GM12878 (cell line): ENCODE measurements at regions not wholly inside any gene's neighbourhood (a gene's known extent, or its start where the extent isn't known, plus 50 kb on each side); places are given as distances from the start of the nearest gene placed in this dataset.

ENCODE experiments used
- ATAC-seq: fragments of 200-7000 bp; cut with Tn5 transposase; 3 replicates; pipeline ENCODE4 v1.9.1; 2020; ENCODE audit warnings: mild to moderate bottlenecking, moderate library complexity
- BruUV-seq: library from RNA; stranded (reverse); fragments of 400-500 nt; replicated peaks from 2 replicates; lab custom pipeline; 2021; lab: Mats Ljungman, UMichigan
- CTCF ChIA-PET: fragments of 300-600 bp; sonication (Branson Sonifier 250); formaldehyde crosslinking; extraction: SDS; loops from one replicate; lab custom pipeline; 2021; ENCODE audit warnings: inconsistent platforms; lab: Yijun Ruan, JAX
- POLR2A ChIA-PET: fragments of 350-600 bp; formaldehyde crosslinking; extraction: SDS; loops from one replicate; lab custom pipeline; 2021; ENCODE audit warnings: inconsistent platforms; lab: Charles Lee
- RAD21 ChIA-PET: fragments of 300-600 bp; sonication (Branson Sonifier 250); formaldehyde crosslinking; loops from one replicate; lab custom pipeline; 2023; ENCODE audit warnings: antibody characterized with exemption; ENCODE audit not compliant: unreplicated experiment; lab: Charles Lee
- SMC1A ChIA-PET: fragments of 300-600 bp; sonication (Branson Sonifier 250); formaldehyde crosslinking; loops from one replicate; lab custom pipeline; 2023; ENCODE audit not compliant: unreplicated experiment, uncharacterized antibody; lab: Charles Lee
- DNase-seq: peaks from one replicate; pipeline ENCODE4 v3.0.0-alpha.2; 2011; ENCODE audit warnings: low read depth, low spot score
- FAIRE-seq: peaks from 3 replicates; lab custom pipeline; 2011; peaks lifted over from hg19 to GRCh38; lab: Jason Lieb, UNC
- H2AFZ ChIP-seq: 2 replicates; pipeline ENCODE4 v1.6.0; 2011; ENCODE audit warnings: low read depth, low read length, control low read depth; ENCODE audit not compliant: control insufficient read depth
- H3K27ac ChIP-seq: 2 replicates; pipeline ENCODE4 v1.5.1; 2011; ENCODE audit warnings: control low read depth; ENCODE audit not compliant: control insufficient read depth, insufficient read depth
- H3K27me3 ChIP-seq, 2 experiments: replicated peaks in 1 of 2; 2 replicates each; pipeline versions ENCODE4 v1.6.0 to v1.6.1; 2011; ENCODE audit warnings: low read length in 1 of 2; ENCODE audit not compliant: control insufficient read depth in 2 of 2, insufficient read depth in 2 of 2
- H3K36me3 ChIP-seq, 2 experiments: 2 replicates each; pipeline ENCODE4 v1.5.1; 2011; ENCODE audit warnings: low read length in 1 of 2; ENCODE audit not compliant: control insufficient read depth in 2 of 2, insufficient read depth in 2 of 2
- H3K4me1 ChIP-seq: 2 replicates; pipeline ENCODE4 v1.6.1; 2011; ENCODE audit warnings: mild to moderate bottlenecking, low read length, moderate library complexity, mixed read lengths; ENCODE audit not compliant: control insufficient read depth, insufficient read depth
- H3K4me2 ChIP-seq: 2 replicates; pipeline ENCODE4 v1.6.0; 2011; ENCODE audit warnings: control low read depth; ENCODE audit not compliant: control insufficient read depth, insufficient read depth
- H3K4me3 ChIP-seq: fragments of 200-600 bp; sonication (generic); 2 replicates; pipeline ENCODE4 v1.5.1; 2016
- H3K79me2 ChIP-seq: 2 replicates; pipeline ENCODE4 v1.6.0; 2011; ENCODE audit warnings: low read length; ENCODE audit not compliant: control insufficient read depth, insufficient read depth
- H3K9ac ChIP-seq: 2 replicates; pipeline ENCODE4 v1.8.0; 2011; ENCODE audit warnings: low read length, control low read depth, mixed read lengths; ENCODE audit not compliant: control insufficient read depth, insufficient read depth
- H3K9me3 ChIP-seq: replicated peaks from 3 replicates; pipeline ENCODE4 v1.5.1; 2011; ENCODE audit warnings: mild to moderate bottlenecking, low read length; ENCODE audit not compliant: control insufficient read depth, insufficient read depth
- H4K20me1 ChIP-seq: 2 replicates; pipeline ENCODE4 v1.6.0; 2011; ENCODE audit not compliant: control insufficient read depth, insufficient read depth
- JUNB ChIP-seq: IDR thresholded peaks from 2 replicates; pipeline ENCODE4 v1.6.1; 2016; ENCODE audit warnings: antibody characterized with exemption, mild to moderate bottlenecking
- POLR2AphosphoS5 ChIP-seq: IDR thresholded peaks from 2 replicates; pipeline ENCODE4 v1.6.1; 2011; ENCODE audit warnings: mild to moderate bottlenecking, low read length, inconsistent platforms
- REST ChIP-seq: IDR thresholded peaks from 2 replicates; pipeline ENCODE4 v1.6.1; 2012; ENCODE audit warnings: mild to moderate bottlenecking, low read depth, low read length
- SIN3A ChIP-seq: IDR thresholded peaks from 2 replicates; pipeline ENCODE4 v1.6.1; 2012; ENCODE audit warnings: low read depth, low read length, improper control_type of control experiment
- TBL1XR1 ChIP-seq: IDR thresholded peaks from 2 replicates; pipeline ENCODE4 v1.6.1; 2012; ENCODE audit warnings: low read depth, low read length, improper control_type of control experiment
- ZNF274 ChIP-seq: IDR thresholded peaks from one replicate; pipeline ENCODE4 v1.8.0; 2011; ENCODE audit not compliant: insufficient read length, insufficient read depth
- WGBS: methylation state at CpG from one replicate; pipeline ENCODE4 v1.1.6; 2016; ENCODE audit warnings: low lambda C conversion rate; ENCODE audit not compliant: insufficient replicate concordance, insufficient coverage; ENCODE audit errors: missing lambda C conversion rate; 5-methylcytosine and 5-hydroxymethylcytosine counted together
- in situ Hi-C: fragments of 300-500 bp; cut with MboI; formaldehyde crosslinking; loops from 9 replicates; pipeline ENCODE4 v1.14.3; 2018; ENCODE audit warnings: mixed read lengths
- intact Hi-C: fragments of 100-400 bp; cut with micrococcal nuclease; formaldehyde crosslinking; loops from one replicate; pipeline ENCODE4 v1.14.2; 2022; ENCODE audit not compliant: unreplicated experiment
- TF ChIP-seq, protein P1 (sequence below): fragments of 450-650 bp; IDR thresholded peaks from 2 replicates; pipeline ENCODE4 v1.6.1; 2016; ENCODE audit warnings: mild to moderate bottlenecking

DNA sequence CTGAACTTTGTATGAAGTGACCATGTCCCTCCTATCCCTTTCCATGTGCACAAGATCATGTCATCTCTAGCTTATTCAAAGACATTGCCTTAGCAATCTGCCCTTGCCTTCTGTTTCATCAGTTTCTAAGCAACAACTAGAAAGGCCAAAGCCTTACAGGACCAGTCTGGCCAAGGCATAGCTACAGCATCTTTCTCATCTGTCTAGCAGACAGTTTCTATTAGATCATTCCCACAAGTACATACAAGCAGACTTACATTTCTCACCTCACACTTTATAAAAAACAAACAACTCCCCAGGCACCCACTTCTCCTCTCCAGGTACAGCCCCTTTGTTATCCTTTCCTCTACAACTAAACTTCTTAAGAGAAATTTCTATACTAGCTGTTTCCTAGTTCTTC, 188.7 kb upstream of the AADAT start (continued):
- no peak for TF ChIP-seq JUNB
- TF ChIP-seq, protein P1, sequence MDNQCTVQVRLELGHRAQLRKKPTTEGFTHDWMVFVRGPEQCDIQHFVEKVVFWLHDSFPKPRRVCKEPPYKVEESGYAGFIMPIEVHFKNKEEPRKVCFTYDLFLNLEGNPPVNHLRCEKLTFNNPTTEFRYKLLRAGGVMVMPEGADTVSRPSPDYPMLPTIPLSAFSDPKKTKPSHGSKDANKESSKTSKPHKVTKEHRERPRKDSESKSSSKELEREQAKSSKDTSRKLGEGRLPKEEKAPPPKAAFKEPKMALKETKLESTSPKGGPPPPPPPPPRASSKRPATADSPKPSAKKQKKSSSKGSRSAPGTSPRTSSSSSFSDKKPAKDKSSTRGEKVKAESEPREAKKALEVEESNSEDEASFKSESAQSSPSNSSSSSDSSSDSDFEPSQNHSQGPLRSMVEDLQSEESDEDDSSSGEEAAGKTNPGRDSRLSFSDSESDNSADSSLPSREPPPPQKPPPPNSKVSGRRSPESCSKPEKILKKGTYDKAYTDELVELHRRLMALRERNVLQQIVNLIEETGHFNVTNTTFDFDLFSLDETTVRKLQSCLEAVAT = no peak
- no peak for TF ChIP-seq SIN3A
- no peak for TF ChIP-seq ZNF274

DNA sequence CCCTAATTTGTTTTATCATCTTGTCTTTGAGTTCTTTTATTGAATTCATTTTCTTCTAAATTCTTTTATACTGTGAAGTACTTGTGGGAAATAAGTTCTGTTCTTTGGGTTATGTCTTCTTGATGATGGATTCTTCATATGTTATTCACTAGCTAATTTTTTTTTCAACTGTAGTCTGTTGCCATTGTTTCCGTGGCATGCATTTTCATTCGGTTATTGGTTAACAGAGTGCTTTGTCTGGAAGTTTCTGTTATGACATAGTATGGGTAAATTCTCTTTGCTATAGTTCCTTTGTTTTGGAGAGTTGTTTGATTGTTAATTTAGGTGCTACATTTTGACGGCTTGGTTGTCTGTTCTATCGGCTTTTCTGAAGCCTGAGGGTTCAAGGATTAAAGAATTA, 184.9 kb upstream of the AADAT start:
- no TSS peak for BruUV-seq
- Histone ChIP-seq H3K4me1 (no peaks in the 10 kb centered on the region), H4K20me1 (no peaks in the 10 kb centered on the region), H3K9ac (no peak overlapping the region), H3K4me2 (no peak overlapping the region), H3K36me3 (no peaks in the 10 kb centered on the region), H3K9me3 (no peaks in the 10 kb centered on the region; the same call in 2 of the 3 replicates), H2AFZ (no peak overlapping the region), H3K27me3 (no peaks in the 10 kb centered on the region), H3K27ac (no peak overlapping the region), H3K79me2 (no peaks in the 10 kb centered on the region), H3K4me3 (no peak overlapping the region)
- ChIA-PET POLR2A (no interaction called here), CTCF (interaction anchor here (0.8 to 7.7 kb wide), 2 partner anchors 14 to 17 kb away, joined by 3 to 99 read pairs; no protein-coding TSS in a partner anchor), RAD21 (no interaction called here)
- DNase-seq = no peak
- FAIRE-seq = no peak
- no peak for ATAC-seq
- 35% methylated on average over 4 of the region's 4 CpGs for WGBS
- in situ Hi-C loops = no loop called here
- TF ChIP-seq TBL1XR1 (no peak), POLR2AphosphoS5 (no peak), REST (no peak)
- TF ChIP-seq, all 136 proteins: peak for 0
- SMC1A ChIA-PET = interaction anchor here (0.8 kb wide), 1 partner anchor 14 kb away, joined by 4 read pairs; no protein-coding TSS in a partner anchor
- intact Hi-C loops = no loop called here
